Stimulated activated CD8-positive, alpha-beta memory T cell treated with anti-CD3 and anti-CD28 coated beads, Interleukin-4, amount 100 ng/mL, for 48 hours (primary cell): ENCODE measurements at regions not wholly inside any gene's neighbourhood (a gene's known extent, or its start where the extent isn't known, plus 50 kb on each side); places are given as distances from the start of the nearest gene placed in this dataset.
"Not testable (repeated sequence)": the region's sequence is repeated elsewhere in the genome, so short reads cannot be mapped to it uniquely, and the experiment has no call there.

Experiments used
- DNase-seq: peaks from one replicate; pipeline ENCODE4 v3.0.0-alpha.2; 2020

DNA sequence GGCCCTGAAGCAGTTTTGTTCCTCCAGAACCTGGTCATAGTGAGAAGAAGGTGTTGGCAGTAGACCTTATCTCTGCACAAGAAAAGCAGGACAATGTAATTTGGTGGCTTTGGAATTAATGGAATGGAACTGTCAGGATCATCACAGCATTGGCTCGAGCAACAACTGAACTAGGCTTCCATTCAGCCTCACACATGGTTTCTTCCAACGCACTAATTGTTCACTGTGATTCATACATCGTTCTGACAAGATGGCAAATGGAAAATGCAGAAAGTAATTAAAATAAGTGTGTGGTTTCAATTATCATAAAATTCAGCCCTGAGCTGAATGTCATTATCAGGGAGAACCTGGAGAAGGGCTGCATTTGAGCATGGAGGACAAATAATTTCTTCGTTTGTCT, 80.6 kb downstream of the MFSD1 start:
- DNase-seq: no peak

DNA sequence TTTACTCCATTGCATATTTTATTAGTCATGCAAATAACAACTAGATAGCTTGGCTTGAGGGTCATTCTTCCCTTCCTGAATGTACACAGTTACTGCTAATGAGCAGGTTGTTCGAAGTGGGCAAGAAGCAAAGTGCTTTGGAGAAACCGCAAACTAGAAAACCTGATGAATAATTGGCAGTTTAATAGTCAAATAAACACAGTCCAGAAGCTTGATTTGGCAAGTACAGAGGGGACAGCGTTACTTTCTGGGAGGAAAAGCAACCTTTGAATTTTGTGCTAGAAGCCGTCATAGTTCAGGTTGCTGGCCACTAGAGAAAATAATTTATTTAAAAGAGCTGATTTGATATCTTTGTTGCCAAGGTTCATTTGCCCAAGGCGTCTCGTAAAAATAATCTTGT, 94.9 kb downstream of the MFSD1 start:
- DNase-seq: no peak

GRCh38 chr3:158906749-158907148, 104.9 kb downstream of the MFSD1 start:
- DNase-seq: no peak

GRCh38 chr3:158908187-158908734, 106.4 kb downstream of the MFSD1 start:
- DNase-seq: no peak

DNA sequence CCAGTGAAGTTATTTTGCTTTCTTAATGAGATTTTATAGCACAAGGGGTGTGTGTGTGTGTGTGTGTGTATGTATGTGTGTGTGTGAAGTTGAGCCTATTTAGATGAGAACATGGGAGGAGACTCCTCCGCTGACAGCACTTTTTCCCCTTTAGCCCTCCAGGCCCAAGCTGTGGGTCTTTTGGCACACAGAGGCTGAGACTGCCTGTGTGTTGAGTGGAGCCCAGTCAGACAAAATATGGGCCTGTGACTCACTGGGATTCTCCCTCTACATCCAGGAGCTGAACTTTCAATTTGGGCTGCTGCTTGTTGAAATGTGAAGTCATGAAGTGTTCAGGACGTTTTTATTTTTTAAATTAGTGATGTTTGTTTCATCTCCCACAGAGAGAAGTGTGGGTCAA, 108.0 kb downstream of the MFSD1 start:
- no peak for DNase-seq

DNA sequence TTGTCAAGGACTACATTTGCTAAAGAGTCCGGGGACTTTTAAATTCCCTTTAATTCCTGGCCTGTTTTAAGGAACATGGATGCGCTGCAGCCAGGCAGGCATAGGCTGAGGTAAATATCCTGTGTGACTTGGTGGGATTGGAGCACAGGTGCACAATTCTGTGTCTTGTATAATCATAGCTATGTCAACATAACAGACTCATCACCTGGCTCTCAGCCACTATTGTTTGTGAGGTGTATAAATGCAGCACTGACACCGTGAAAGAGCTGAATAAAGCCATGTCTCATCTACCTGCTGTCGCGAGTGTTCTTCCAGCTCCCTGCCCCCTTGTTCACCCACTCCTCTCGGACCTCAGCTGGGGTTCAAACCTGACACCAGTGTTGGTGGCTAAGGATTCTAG, 109.7 kb downstream of the MFSD1 start:
- DNase-seq: no peak

GRCh38 chr3:158912188-158912587, 110.3 kb downstream of the MFSD1 start:
- DNase-seq: no peak

GRCh38 chr3:158912621-158913020, 110.8 kb downstream of the MFSD1 start:
- no peak for DNase-seq

GRCh38 chr3:158916111-158916510, 114.3 kb downstream of the MFSD1 start:
- no peak for DNase-seq

- peak; percentile 35 for DNase-seq
These were observed 116.2 kb downstream of the MFSD1 start for GRCh38 chr3:158918008-158918407.

GRCh38 chr3:158918451-158918850, 116.6 kb downstream of the MFSD1 start:
- no peak for DNase-seq

GRCh38 chr3:158920371-158920770, 118.5 kb downstream of the MFSD1 start:
- no peak for DNase-seq

- DNase-seq: no peak
These were observed 123.2 kb downstream of the MFSD1 start for GRCh38 chr3:158925021-158925420.

DNA sequence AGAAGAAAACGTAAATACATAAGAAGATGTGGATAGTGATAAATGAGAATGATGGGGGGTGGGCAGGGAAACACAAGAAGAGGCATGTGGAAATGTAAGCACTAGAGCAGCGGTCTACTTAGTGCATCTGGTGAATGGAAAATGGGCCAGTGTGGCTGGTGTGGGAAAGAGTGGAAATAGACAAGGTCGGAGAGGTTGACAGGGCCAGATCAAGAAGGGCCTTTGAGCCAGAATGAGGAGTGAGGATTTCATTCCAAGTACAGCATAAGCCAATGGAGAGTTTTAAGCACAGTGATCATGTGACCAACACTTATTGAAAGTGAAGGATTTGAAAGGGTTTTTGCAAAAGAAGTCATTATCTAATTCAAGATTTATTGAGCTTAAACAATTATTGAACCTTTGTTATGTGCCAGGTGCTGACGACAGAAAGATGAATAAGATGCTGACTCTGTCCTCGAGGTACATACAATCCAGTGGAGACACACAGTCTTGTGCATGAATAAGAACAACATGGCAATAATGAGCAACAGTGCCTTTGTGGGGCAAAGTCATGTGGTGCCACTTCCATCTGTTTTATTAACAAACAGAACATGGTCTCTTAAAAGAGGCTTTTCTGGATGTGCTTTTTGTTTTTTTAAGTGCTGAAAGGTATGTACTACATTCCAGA, 124.1 kb downstream of the MFSD1 start:
- DNase-seq: no peak

DNA sequence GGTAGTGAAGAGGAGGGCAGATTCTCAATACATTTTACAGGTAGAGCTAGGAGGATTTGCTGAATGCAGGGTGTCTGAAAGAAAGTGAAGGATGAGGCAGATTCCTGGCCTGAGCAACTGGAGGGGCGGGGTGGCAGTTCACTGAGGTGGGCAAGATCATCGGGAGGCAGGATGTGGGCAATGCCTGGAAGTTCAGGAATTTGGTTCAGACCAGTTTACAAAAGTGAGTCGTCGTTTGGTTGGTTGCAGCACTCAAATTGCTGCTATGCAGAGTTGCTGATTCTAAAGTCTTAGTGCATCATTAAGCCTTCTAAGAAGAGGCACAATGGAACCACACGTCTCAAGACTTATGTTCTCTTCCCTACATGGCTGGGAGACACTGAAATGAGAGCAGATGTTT, 134.0 kb downstream of the MFSD1 start:
- DNase-seq: no peak

- no peak for DNase-seq
These were observed 134.8 kb downstream of the MFSD1 start for GRCh38 chr3:158936530-158937113.

GRCh38 chr3:158950178-158950901, 148.5 kb downstream of the MFSD1 start:
- DNase-seq: no peak

GRCh38 chr3:158953131-158953530, 151.3 kb downstream of the MFSD1 start:
- DNase-seq: no peak

- no peak for DNase-seq
These were observed 152.6 kb downstream of the MFSD1 start for GRCh38 chr3:158954420-158954819.

DNA sequence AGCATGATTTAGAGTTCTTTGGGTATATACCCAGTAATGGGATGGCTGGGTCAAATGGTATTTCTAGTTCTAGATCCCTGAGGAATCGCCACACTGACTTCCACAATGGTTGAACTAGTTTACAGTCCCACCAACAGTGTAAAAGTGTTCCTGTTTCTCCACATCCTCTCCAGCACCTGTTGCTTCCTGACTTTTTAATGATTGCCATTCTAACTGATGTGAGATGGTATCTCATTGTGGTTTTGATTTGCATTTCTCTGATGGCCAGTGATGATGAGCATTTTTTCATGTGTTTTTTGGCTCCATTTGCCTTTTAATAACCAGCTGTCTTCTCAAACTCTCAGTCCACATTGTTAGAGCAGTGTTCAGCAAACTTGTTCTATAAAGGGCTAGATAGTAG, 155.9 kb downstream of the MFSD1 start:
- not testable (repeated sequence) for DNase-seq

DNA sequence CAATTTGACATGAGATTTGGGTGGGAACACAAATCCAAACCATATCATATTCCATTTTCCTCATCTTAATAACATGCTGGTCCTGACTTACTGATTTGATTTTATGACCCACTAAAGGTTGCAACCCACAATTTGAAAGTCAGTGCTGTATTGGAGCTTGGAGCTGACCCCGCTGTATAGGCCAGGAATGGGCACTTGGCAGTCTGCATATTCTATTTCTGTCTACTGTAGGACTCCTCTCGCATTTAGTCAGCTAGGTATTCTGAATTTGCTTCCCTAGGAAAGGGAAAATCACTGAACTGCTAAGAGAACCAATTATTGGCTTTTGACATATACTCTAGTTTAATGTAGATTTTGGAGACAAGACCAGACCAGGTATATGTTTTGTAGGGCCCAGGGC, 157.0 kb downstream of the MFSD1 start:
- DNase-seq: no peak

GRCh38 chr3:158961471-158961870, 159.6 kb downstream of the MFSD1 start:
- DNase-seq: no peak

- no peak for DNase-seq
These were observed 160.1 kb downstream of the MFSD1 start for GRCh38 chr3:158961911-158962310.

GRCh38 chr3:158970006-158970405, 168.2 kb downstream of the MFSD1 start:
- DNase-seq: no peak
